Hematopoietic multipotent progenitor cell treated with erythropoietin and hydrocortisone succinate and interleukin-3 and kit ligand, for 15 days (in vitro differentiated cells): ENCODE measurements at regions not wholly inside any gene's neighbourhood (a gene's known extent, or its start where the extent isn't known, plus 50 kb on each side); places are given as distances from the start of the nearest gene placed in this dataset.

Source experiments
- DNase-seq: peaks from one replicate; pipeline ENCODE4 v3.0.0-alpha.2; 2015; ENCODE audit warnings: low spot score

DNA sequence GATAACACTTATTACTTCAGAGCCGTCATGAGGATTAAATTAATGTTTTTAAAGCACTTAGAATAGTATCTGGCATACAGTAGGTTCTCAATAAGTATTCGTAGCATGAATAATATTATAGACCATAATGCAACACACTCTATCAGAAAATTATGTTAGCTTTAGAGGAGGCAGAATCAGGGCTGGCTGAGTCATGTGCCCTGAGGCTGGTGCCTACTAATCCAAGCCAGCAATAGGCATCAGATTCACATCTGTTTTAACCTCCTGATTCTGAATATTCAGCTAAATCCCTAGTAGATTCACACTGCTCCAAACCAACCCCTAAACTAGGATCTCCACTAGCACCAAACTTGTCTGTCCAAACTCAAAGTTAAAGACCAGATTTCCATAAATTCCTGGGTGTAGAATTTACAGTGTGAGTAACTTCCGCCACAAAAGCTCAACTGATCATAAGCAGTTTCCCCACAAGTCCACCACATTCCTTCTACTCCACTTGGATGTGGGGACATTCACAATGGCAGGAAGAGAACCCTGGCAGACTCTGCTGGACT is 170.0 kb upstream of the DAPK1 start:
- no peak for DNase-seq

DNA sequence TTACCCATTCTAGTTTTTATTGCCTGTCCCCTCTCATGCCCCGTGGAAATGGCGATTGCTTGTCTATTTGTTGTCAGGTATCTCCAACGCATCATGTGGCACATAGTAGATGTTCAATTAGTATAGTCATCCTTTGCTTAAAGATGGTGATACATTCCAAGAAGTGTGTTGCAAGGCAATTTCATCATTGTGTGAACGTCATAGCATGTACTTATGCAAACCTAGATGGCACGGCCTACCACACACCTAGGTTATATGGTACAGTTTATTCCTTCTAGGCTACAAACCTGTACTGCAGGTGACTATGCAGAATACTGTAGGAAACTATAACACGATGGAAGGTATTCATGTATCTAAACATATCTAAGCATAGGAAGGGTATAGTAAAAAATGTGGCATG is 163.9 kb upstream of the DAPK1 start:
- DNase-seq = no peak

DNA sequence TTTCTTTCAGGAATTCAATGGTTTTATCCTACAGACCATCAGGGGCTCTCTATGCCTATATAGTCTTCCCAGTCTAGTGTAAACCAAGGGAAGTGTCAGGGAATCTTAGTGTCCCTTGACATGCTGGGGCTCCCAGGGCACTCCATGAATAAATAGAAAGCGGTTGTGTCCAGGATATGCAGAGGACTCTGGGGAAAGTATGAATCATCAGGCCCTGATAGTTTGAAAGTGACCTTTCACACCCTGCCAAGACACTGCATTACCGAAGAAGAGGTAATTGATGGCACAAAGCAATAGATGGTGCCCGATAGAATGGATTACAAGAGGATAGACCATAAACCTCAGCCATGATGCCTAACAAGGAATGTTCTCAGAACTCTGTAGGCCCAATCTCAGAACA is 163.3 kb upstream of the DAPK1 start:
- no peak for DNase-seq

DNA sequence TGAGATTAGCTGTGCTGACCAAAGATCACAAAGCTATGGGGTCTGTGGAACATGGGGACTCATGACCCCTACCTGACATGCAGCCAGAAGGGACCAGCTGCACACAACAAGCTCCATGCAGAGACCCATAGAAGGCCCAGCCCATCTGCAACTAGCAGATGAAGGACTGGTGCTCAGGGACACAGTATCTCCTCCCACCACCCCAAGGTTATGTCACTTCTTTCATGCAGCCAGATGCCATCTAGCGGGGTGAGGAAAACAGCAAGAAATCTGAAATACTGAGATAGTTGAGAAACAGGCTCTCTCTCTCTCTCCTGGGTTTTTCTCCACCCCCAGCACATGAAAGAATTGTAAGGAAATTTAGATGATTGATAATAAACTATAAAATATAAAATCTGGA is 161.3 kb upstream of the DAPK1 start:
- peak; percentile 52 for DNase-seq

DNA sequence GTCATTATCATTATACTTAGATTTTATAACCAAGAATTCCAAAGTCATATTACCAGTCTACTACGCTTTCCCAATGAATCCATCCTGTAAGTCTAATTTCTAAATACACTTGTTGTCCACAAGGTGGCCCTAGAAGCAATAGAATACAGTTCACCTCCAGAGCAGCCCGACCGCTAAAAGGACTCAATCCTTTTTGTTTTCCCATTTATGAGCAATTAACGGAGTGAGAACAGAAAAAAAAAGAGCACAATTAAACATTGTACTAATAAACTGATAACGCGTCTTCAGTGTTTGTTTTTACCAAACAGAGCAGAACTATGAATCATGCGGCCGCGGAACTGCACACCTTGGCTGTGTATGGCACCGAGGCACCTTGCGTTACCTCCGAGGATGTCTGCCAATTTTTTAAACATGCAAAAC is 160.7 kb upstream of the DAPK1 start:
- DNase-seq = peak; percentile 83

DNA sequence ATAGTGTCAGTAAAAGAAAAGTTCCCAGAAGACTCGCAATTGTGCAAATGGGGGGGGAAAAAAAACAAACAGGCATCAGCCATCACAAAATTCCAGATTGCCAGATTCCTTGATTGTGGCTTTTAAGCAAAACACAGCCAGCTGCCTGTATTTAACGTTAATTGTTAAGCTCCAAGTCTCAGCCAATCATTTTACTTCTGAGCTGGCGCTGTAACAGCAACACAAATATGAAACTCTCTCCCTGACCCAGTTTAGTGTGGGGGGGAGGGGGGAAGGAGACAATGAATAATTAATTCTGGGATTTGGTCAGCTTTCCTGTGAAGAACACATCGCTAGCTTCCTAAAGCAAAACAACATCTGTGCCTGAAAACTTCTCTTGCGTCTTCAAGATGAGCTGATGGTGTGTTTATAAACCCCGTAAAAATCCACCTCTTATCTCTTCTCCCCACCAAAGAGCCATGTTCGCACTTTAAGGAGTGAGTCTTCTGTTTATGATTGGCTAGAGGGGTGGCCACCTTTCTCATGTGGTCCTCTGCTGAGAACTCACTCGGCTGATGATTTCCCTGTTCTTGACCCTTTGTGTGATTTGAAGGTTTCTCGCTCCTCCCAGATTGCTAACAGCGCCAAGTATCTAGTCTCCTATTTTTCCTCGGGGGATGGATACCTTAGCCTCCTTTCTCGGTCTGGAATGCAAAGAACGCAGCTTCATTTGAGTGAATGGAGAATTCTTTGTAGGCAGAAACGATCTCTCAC is 160.2 kb upstream of the DAPK1 start:
- DNase-seq = peak; percentile 30

DNA sequence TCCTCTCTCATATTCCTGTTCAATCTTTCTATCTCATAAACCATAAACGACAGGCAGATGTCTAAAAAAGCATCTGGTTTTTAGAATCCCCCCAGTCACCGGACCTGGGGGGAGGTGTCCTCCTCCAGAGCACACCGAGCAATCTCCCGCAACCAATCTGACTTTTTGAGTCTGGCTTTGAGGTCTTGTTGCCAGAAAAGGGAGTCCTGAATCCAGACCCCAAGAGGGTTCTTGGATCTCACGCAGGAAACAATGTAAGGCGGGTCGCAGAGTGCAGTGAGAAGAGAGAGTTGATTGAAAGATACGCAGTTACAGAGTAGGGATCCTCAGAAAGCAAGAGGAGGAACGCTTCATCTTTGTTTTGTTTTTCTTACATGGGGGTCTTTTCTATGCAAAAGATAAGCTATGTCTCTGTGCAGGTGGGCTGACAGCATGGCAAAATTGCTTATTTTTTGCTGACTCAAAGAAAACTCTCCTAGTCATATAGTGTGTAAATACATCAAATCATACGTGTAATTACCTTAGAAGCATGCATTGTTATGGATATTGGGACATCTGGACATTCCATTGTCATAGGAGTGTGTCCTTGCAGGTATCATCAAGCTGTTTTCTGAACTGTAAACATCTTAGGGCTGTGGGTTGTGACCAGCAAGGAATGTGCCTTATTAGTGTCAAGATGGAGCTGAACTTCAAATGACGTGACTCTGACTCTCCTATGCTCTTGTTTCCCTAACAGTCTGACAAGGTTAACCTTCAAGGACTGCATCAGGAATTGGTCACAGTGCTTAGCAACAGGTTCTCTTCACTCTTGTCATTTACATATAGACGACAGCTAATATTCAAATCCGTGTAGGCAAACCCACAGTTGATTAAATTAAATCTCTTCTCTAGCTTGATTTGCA is 159.3 kb upstream of the DAPK1 start:
- DNase-seq = no peak

DNA sequence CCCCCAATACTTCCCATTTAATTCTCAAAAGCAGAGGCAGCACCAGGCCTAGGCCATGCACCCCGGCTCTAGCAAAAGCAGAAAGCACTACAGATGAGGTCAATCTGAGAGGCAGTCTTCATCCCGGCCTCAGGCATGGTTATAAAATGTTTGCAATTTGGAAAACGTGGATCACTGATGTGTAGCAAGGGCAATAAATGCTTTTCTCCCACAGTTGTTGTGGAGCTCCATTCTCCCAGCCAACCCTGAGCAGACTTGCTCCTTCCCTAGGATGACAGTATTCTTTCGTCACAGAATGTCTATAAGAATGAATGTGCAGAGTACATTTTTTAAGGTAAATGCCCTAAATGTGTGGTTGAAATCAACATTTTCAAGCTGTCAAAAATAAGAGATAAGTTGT is 157.3 kb upstream of the DAPK1 start:
- DNase-seq = no peak

DNA sequence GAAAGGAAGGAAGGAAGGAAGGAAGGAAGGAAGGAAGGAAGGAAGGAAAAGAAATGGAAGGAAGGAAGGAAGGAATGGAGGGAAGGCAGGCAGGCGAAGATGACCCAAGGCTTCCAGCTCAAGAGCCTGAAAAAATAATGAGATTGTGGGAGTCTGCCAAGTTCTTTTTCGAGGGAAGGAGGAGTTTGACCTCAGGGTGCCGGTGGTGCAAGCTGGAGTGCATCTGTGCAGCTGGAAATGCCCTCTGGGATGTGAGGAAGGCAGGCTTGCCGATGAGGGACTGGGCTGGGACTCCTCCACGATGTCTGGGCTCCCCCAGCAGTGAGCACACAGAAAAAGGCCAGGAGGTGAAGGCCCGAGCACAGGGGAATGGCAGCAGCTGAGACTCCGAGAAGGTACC is 154.9 kb upstream of the DAPK1 start:
- no peak for DNase-seq

DNA sequence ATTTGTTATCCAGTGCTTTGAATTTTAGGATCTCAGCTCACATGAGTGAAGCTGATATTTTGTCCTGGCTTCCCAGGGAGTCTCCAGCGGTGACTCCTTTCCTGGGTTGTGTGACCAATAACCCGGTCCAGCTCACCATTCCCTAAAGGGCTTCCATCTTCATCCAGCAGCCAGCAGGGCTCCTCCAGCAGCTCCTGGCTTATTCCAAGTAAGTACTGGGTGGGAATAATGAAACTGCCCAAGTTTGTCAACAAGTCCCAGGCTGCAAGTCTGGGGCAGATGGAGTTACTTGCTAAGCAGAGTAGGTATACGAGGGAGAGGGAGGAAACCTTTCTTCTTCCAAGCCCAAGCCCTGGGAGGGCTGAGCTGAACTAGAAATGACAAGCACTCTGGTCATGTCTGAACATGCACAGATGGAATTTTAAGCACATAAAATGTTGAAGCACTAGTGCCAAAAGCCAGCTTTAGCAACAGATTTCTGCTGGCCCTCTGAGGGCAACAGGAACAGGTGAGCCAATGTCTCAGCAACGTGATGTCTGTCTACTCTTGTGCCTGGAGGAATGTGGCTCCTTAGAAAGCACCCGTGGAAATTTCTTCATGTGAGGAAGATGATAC is 153.7 kb upstream of the DAPK1 start:
- DNase-seq = no peak

DNA sequence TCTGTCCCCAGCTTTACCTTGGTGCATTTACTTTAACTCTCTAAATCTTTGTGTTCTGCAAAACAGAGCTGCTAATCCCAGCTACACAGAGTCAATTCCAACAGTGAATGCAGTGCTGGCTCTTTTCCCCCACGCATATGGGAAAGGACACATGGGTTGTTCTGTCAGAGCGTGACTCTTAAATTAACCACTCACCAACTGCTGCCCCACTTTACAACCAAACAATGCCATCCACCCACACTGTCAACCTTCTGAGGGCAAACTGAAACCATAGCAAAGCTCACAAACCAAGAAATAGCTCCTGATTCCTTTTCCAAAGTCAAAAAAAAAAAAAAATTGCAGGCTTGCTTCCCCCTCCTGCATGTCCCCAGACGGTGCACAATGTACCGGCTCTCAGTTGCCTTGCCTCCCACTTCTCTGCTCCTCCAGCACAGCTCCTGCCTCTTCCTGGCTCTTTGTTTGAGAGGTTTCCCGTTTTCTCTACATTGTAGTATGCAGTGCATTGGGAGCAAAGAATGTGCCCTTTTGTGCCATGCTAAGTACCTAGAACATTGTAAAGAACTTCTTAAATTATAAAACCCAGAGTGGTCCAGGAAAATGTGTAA is 151.5 kb upstream of the DAPK1 start:
- no peak for DNase-seq

DNA sequence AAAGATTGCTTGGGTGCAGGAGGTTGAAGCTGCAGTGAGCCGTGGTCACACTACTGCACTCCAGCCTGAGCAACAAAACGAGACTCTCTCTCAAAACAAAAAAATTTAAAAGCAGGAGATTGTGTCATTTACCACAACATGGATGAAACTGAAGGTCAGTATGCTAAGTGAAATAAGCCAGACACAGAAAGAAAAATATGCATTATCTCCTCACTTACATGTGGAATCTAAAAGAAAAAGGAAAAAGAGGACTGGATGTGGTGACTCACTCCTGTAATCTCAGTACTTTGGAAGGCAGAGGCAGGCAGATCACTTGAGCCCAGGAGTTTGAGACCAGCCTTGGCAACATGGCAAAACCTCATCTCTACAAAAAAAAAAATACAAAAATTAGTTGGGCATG is 146.8 kb upstream of the DAPK1 start:
- DNase-seq = no peak

DNA sequence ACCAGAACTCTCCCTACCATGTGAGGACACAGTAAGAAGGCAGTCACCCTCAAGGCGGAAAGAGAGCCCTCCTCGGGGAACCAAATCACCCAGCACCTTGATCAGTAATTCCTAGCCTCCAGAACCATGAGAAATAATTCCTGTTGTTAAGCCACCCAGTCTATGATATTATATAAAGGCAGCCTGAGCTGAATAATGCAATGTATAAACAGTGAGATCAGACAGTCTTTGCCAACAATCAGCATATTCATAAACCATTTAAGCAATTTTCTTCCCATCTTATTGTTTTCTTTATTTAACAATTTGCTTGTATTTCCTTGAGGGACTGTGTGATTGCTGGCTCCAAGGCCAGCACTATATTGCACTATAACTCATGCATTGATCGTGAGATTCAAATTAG is 144.4 kb upstream of the DAPK1 start:
- no peak for DNase-seq

DNA sequence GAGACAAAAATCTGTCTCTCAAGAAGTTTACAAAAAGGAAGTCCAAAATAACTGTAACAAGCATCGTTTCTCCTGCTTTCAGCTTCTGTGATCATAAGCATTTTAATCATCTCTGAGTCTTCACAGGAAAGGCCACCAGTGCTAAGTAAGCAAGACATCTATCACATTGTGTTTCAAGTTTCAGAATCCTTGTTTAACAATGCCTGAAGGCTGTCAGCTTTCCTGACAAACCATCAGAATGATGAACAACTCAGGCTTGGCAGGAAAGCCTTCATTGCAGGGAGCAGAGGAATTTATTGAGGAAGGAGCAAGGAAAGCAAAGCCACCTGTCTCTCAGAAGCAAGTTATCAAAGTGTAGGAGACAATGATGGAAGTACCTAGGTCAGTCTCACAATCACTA is 143.5 kb upstream of the DAPK1 start:
- DNase-seq = no peak

DNA sequence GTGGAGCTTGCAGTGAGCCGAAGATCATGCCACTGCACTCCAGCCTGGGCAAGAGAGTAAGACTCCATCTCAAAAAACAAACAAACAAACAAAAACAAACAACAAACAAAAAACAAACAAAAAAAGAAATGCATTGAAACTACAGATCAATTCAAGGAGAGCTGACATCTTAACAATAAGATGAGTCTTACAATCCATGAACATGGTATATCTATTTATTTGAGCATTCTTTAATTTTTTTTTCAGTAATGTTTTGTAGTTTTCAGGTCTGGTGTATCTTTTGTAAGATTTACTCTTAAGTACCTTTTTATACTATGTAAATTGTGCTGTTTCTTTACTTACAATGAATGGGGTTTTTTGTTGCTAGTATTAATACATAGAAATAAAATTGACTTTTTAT is 140.1 kb upstream of the DAPK1 start:
- DNase-seq = no peak

DNA sequence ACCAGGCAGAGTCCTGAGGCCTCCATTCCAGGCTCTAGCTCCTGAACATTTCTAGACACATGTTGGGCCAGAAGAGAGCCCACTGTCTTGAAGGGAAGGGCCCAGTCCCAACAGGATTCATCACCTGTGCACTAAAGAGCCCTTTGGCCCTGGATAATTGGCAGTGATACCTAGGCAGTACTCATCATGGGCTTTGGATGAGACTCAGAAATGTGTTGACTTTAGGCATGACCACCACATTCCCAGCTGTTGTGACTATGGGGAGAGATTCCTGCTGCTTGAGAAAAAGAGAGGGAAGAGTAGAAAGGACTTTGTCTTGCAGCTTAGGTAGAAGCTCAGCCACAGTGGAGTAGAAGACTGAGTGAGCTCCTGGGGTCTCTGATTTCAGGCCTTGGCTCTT is 138.4 kb upstream of the DAPK1 start:
- DNase-seq = no peak

DNA sequence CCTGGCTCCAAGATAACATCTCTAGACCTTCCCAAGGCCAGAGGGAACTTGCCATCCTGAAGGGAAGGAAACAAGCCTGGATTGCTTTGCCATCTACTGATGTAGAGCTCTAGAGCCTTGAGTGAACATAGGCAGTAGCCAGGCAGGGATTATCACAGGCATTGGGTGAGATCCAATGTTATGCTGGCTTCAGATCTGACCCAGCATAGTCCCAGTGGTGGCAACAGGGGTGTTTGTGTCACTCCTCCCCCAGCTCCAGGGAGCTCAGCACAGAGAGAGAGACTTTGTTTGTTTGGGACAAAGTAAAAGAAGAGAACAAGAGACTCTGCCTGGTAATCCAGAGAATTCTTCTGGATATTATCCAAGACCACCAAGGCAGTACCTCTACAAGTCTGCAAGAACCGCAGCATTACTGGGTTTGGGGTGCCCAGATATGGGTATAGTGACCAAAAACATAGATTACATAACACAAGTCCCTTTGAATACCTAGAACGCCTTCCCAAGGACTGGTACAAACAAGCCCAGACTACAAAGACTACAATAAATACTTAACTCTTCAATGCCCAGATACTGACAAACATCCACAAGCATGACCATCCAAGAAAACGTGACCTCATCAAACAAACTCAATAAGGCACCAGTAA is 137.6 kb upstream of the DAPK1 start:
- no peak for DNase-seq

DNA sequence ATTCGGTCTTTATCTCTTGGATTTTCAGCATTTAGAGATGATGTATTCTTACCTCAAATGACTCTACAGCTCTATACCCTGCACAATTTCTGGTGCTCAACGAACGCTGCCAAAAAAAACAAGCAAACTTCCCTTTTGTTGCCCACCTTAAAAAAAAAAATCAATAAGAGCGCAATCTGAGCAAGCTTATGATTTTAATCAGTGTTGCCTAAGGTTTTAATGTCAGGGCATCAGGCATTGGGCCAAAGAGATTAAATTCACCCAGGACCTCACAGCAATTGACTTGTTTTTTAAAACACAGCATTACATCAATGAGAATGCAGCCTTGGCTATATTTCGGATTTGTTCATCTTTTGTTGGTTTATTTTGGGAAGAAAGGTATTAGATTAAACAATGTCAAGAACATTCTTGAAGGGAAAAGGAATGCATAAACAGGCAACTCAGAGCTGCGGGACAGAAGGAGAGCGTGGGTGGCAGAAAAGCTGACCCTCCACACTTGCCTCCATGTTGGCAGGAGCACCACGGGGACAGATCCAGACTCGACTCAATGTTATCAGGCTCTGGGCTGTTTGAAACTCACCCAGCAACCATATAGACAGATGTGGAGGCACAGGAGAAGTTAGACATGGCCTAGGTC is 127.5 kb upstream of the DAPK1 start:
- no peak for DNase-seq

DNA sequence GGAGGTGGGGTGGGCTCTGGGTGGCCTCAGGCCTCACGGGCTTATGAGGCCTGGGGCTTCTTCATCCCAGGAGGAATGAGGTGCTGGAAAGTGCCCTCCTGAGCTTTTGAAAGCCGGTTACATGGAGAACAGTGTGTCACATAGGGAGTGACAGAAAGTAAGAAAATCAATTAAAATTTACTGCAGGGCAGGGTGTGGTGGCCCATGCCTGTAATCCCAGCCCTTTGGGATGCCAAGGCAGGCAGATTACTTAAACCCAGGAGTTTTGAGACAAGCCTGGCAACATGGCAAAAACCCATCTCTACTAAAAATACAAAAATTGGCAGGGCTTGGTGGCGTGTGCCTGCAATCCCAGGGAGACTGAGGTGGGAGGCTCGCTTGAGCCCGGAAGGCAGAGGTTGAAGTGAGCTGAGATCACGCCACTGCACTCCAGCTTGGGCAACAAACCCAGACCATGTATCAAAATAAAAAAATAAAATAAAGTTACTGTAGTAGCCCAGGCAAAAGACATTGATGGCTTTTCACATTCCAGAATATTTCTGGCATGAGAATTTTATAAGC is 125.8 kb upstream of the DAPK1 start:
- no peak for DNase-seq

DNA sequence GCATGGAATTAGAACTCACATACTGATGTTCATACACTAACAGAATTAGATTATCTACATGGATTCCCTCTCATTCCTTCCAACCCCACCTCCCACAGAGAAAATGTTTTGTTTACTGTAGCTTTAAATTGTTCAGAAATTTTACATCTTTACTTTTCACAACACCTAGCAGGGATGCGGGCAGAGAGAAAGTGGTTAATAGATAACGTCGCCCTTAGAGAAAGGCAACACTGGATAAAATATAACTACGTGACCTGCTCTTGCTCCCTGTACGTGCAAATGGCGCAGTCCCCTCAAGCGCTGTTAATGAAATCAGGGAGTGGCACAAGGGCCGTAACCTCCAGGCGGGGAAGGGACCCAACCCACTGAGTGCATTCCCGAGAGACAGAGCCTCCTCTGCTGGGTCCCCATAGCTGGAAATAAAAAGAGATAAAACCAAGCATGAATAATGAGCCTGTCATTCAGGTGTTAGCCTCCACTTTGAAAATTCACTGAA is 125.3 kb upstream of the DAPK1 start:
- no peak for DNase-seq
